VCaP (cell line): ENCODE measurements at regions not wholly inside any gene's neighbourhood (a gene's known extent, or its start where the extent isn't known, plus 50 kb on each side); places are given as distances from the start of the nearest gene placed in this dataset.

Experiments used
- H3K27ac ChIP-seq: fragments of 450-650 bp; 2 replicates; pipeline ENCODE4 v1.5.1; 2017
- TF ChIP-seq, protein P1 (sequence below): fragments of 450-650 bp; conservative IDR thresholded peaks from 2 replicates; pipeline ENCODE4 v1.5.1; 2017; ENCODE audit warnings: mild to moderate bottlenecking, moderate library complexity

DNA sequence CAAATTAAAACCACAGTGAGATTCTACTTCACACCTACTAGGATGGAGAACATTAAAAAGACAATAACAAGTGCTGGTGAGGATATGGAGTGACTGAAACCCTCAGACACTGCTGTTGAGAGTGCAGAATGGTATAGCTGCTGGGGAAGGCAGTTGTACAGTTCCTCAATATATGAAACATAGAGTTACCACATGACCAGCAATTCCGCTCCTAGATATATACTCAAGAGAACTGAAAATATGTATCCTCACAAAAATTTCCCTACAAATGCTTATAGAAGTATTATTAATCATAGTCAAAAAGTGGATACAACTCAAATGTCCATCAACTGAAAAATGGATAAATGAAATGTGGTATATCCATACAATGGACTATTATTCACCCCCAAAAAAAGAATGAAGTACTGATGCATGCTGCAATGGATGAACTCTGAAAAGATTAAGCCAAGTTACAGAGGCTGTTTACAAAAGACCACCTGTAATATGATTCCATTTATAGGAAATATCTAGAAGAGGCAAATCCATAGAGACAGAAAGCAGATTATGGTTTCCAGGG, 164.7 kb upstream of the IGF1R start:
- no peak overlapping the region for H3K27ac ChIP-seq
- TF ChIP-seq, protein P1, sequence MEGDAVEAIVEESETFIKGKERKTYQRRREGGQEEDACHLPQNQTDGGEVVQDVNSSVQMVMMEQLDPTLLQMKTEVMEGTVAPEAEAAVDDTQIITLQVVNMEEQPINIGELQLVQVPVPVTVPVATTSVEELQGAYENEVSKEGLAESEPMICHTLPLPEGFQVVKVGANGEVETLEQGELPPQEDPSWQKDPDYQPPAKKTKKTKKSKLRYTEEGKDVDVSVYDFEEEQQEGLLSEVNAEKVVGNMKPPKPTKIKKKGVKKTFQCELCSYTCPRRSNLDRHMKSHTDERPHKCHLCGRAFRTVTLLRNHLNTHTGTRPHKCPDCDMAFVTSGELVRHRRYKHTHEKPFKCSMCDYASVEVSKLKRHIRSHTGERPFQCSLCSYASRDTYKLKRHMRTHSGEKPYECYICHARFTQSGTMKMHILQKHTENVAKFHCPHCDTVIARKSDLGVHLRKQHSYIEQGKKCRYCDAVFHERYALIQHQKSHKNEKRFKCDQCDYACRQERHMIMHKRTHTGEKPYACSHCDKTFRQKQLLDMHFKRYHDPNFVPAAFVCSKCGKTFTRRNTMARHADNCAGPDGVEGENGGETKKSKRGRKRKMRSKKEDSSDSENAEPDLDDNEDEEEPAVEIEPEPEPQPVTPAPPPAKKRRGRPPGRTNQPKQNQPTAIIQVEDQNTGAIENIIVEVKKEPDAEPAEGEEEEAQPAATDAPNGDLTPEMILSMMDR, result no peak

DNA sequence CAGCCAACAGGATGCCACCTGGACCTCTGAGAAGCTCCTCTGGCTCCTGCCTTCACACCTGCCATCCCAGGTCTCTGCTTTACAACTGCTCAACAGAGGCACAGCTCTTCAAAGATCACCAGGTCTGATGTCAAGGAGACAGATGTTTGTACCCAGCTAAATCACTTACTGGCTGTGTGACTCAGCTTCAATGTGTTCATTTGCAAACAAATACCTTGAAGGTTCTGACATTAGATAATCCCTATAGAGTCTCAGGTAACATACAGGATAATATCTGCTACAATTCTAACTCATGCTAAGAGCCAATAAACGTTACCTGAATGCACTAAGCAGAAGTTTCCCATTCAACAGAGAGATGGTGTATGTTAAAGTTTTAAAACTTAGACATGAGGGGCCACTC, 163.4 kb upstream of the IGF1R start:
- TF ChIP-seq, protein P1, result no peak
- no peak overlapping the region for H3K27ac ChIP-seq

DNA sequence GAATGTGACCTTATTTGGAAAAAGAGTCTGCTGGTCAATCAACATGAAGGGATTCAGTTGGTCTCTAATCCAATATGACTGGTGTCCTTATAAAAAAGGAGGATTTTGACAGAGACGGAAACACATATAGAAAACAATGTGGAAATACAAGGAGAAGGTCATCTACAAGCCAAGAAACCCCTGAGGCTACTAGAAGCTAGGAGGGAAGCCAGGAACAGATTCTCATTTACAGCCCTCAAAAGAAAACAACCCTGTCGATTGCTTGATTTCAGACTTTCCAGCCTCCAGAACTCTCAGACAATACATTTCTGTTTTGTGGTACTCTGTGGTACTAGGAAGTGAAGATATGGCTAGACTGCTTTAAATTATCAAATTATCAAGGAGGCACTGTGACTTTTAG, 162.9 kb upstream of the IGF1R start:
- no peak overlapping the region for H3K27ac ChIP-seq
- TF ChIP-seq, protein P1, result no peak

DNA sequence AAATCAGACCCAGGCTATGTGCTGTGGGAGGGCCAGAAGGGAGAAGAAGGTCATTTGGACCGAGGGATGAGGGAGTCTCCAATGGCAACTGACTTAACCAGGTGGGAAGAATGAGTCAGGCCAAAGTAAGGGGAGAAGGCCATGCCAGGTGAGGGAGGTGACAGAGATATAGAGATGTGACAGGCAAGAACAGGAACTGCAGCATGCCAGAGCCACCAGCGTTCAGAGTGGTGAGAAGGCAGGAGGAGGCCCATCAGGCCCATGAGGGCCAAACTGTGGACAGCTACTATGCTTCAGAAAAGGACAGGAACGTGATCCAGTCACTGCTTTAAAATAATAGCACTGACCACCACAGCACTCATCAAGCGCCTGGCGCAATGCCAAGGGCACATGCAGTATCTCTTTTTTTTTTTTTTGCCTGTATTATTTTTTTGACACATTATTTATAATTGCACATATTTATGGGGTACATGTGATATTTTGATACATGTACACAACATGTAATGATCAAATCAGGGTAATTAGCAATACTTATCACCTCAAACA, 154.3 kb upstream of the IGF1R start:
- TF ChIP-seq, protein P1, result no peak

DNA sequence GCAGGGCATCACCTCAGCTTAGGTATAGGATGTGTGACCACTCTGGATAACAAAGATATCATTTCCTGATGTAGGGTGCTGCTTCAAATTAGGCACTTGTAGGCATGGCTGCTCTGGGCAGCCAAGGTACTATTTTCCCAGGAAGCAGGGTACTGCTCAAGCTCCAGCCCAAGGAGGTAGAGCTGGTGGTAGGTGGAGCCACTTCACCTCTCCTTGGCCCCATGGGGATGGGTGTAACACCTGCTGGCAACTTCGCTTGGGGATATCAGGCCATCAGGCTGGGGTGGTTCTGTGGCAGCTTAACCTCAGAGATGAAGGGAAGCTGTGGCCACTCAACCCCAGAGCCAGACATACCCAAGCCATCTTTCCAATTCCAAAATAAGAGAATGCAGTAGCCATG, 147.1 kb upstream of the IGF1R start:
- H3K27ac ChIP-seq, result no peak overlapping the region
- TF ChIP-seq, protein P1, result no peak

More for the DNA sequence above, 154.3 kb upstream of the IGF1R start:
- H3K27ac ChIP-seq, result no peak overlapping the region

DNA sequence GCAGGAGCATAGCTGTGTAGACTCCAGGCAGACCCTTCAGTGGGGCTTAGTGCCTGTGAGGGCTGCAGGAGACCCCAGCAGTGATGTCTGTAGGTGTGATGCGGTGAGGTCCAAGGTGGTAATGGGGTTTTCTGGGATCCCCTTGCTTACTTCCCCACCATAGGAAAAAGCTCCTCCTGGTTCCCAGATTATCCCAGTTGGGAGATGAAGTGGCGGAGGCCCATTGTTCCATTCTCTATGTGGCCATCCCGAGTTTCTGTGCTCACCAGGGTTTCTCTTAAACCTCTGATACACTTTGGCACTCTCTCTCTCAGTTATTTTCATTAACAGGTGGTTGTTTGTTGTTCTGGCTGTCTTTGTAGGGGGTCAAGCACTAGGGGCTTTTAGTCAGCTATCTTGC, 146.7 kb upstream of the IGF1R start:
- H3K27ac ChIP-seq, result no peak overlapping the region
- TF ChIP-seq, protein P1, result no peak

DNA sequence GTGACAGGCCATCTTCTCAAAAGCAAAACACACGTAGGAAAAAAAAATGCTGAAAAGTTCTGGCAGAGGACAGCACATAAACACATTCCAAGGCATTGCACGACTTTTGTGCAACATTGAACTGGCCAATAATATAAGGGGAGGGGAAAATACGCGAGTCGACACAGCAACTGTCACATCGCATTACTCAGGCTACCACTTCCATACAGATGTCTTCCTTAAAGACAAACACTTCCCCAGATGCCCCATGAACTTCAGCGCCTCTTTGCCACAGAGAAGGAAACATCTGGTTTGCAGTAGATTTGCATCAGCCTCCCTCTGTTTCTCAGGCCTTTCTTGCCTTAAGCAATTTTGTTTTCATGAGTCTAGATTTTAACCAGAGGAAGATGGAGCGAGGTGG, 144.4 kb upstream of the IGF1R start:
- H3K27ac ChIP-seq, result no peak overlapping the region
- TF ChIP-seq, protein P1, result no peak
